Tibial artery (tissue), 4 donors: ENCODE measurements at regions not wholly inside any gene's neighbourhood (a gene's known extent, or its start where the extent isn't known, plus 50 kb on each side); places are given as distances from the start of the nearest gene placed in this dataset.
"Not testable (repeated sequence)": the region's sequence is repeated elsewhere in the genome, so short reads cannot be mapped to it uniquely, and the experiment has no call there.

Source experiments
- DNase-seq, 2 donors: peaks; one replicate each; pipeline ENCODE4 v3.0.0-alpha.2; 2019
- H3K27ac ChIP-seq, 2 donors: fragments of 200-600 bp; sonication (generic) in 1 of 2; 1 replicate in 1 of 2; 2 replicates in 1 of 2; pipeline ENCODE4 v1.5.1; 2018 to 2019; ENCODE audit warnings: mild to moderate bottlenecking in 1 of 2
- H3K27me3 ChIP-seq, 2 donors: fragments of 200-600 bp; sonication (generic) in 1 of 2; one replicate each; pipeline versions ENCODE4 v1.5.1 to v1.6.0; 2016 to 2019
- H3K36me3 ChIP-seq, 3 donors: fragments of 200-600 bp; sonication (generic) in 2 of 3; one replicate each; pipeline ENCODE4 v1.5.1; 2016 to 2019; ENCODE audit warnings: mild to moderate bottlenecking in 2 of 3
- H3K4me1 ChIP-seq, 4 donors: fragments of 200-600 bp; sonication (generic) in 2 of 4; 1 replicate in 3 of 4; 2 replicates in 1 of 4; pipeline ENCODE4 v1.5.1; 2016 to 2019
- H3K4me3 ChIP-seq, 2 donors: fragments of 200-600 bp; sonication (generic) in 1 of 2; 1 replicate in 1 of 2; 2 replicates in 1 of 2; pipeline ENCODE4 v1.5.1; 2018 to 2019; ENCODE audit warnings: mild to moderate bottlenecking in 2 of 2
- H3K9me3 ChIP-seq, 3 donors: fragments of 200-600 bp; sonication (generic) in 1 of 3; one replicate each; pipeline ENCODE4 v1.5.1; 2016 to 2019
- CTCF ChIP-seq, 2 experiments: fragments of 200-600 bp in 1 of 2; fragments of 450-650 bp in 1 of 2; IDR thresholded peaks; one replicate each; pipeline ENCODE4 v1.5.1; 2017 to 2019; ENCODE audit warnings: antibody characterized with exemption in 2 of 2, mild to moderate bottlenecking in 1 of 2, moderate library complexity in 1 of 2
- intact Hi-C: fragments of 100-400 bp; cut with DNase I; formaldehyde crosslinking; loops from one replicate; pipeline ENCODE4 v1.15.0; 2023; ENCODE audit warnings: low total_unique reads

GRCh38 chr13:86900906-86901305 is 770.3 kb upstream of the SLITRK5 start:
- no peak for TF ChIP-seq CTCF (IDR thresholded peaks at IDR 0.05)
- no peaks in the 10 kb centered on the region for H3K9me3 ChIP-seq
- H3K4me3 ChIP-seq: no peak overlapping the region
- no peak overlapping the region for H3K27ac ChIP-seq
- no peaks in the 10 kb centered on the region for H3K27me3 ChIP-seq
- no peaks in the 10 kb centered on the region for H3K4me1 ChIP-seq
- DNase-seq: no peak
- intact Hi-C loops: no loop called here
- no peaks in the 10 kb centered on the region for H3K36me3 ChIP-seq

- H3K36me3 ChIP-seq: no peaks in the 10 kb centered on the region
- no peaks in the 10 kb centered on the region for H3K9me3 ChIP-seq
- DNase-seq: no peak
- intact Hi-C loops: no loop called here
- H3K4me1 ChIP-seq: no peaks in the 10 kb centered on the region
- H3K27ac ChIP-seq: no peak overlapping the region
- no peaks in the 10 kb centered on the region for H3K27me3 ChIP-seq
- no peak overlapping the region for H3K4me3 ChIP-seq
- no peak for TF ChIP-seq CTCF (IDR thresholded peaks at IDR 0.05)
These were observed 764.9 kb upstream of the SLITRK5 start for GRCh38 chr13:86906127-86906874.

- no peaks in the 10 kb centered on the region for H3K36me3 ChIP-seq
- TF ChIP-seq CTCF (IDR thresholded peaks at IDR 0.05): no peak
- H3K27me3 ChIP-seq: no peaks in the 10 kb centered on the region
- H3K9me3 ChIP-seq: no peaks in the 10 kb centered on the region
- no peak overlapping the region for H3K4me3 ChIP-seq
- intact Hi-C loops: no loop called here
- H3K4me1 ChIP-seq: no peaks in the 10 kb centered on the region
- DNase-seq: no peak
- H3K27ac ChIP-seq: no peak overlapping the region
These were observed 764.0 kb upstream of the SLITRK5 start for GRCh38 chr13:86907156-86907555.

- TF ChIP-seq CTCF (IDR thresholded peaks at IDR 0.05): no peak
- Histone ChIP-seq H3K4me3 (no peak overlapping the region), H3K27ac (no peak overlapping the region), H3K27me3 (no peaks in the 10 kb centered on the region), H3K9me3 (no peaks in the 10 kb centered on the region), H3K36me3 (no peaks in the 10 kb centered on the region), H3K4me1 (no peaks in the 10 kb centered on the region)
- intact Hi-C loops: no loop called here
- DNase-seq: no peak
These were observed 761.9 kb upstream of the SLITRK5 start for GRCh38 chr13:86909318-86909717.

GRCh38 chr13:86914757-86915156 is 756.4 kb upstream of the SLITRK5 start:
- H3K36me3 ChIP-seq: no peaks in the 10 kb centered on the region

GRCh38 chr13:86917438-86917837 is 753.7 kb upstream of the SLITRK5 start:
- H3K27ac ChIP-seq, H3K9me3 ChIP-seq, DNase-seq, H3K4me1 ChIP-seq, H3K36me3 ChIP-seq, intact Hi-C loops, H3K27me3 ChIP-seq, H3K4me3 ChIP-seq: not testable (repeated sequence)

More at GRCh38 chr13:86914757-86915156, 756.4 kb upstream of the SLITRK5 start:
- Histone ChIP-seq H3K27me3 (no peaks in the 10 kb centered on the region), H3K4me1 (no peaks in the 10 kb centered on the region), H3K9me3 (no peaks in the 10 kb centered on the region), H3K27ac (no peak overlapping the region), H3K4me3 (no peak overlapping the region)
- no peak for TF ChIP-seq CTCF (IDR thresholded peaks at IDR 0.05)
- DNase-seq: no peak
- intact Hi-C loops: no loop called here
